DMS 273 (cell line): ENCODE measurements at regions not wholly inside any gene's neighbourhood (a gene's known extent, or its start where the extent isn't known, plus 50 kb on each side); places are given as distances from the start of the nearest gene placed in this dataset.

ENCODE experiments used
- DNase-seq: peaks from one replicate; lab custom pipeline; 2025; ENCODE audit not compliant: unreplicated experiment; lab: John Stamatoyannopoulos, UW

- no peak for DNase-seq
Measured at GRCh38 chr4:137754652-137755471, 222.6 kb upstream of the PCDH18 start.

- peak; percentile 7 for DNase-seq
Measured at GRCh38 chr4:137749466-137749865, 217.2 kb upstream of the PCDH18 start.

GRCh38 chr4:137748616-137749015 lies 216.3 kb upstream of the PCDH18 start:
- no peak for DNase-seq

GRCh38 chr4:137740141-137740540 lies 207.8 kb upstream of the PCDH18 start:
- no peak for DNase-seq

- DNase-seq = no peak
Measured at GRCh38 chr4:137739391-137739790, 207.1 kb upstream of the PCDH18 start.

- DNase-seq = no peak
Measured at GRCh38 chr4:137738375-137738990, 206.2 kb upstream of the PCDH18 start.

- DNase-seq = no peak
Measured at GRCh38 chr4:137735561-137736104, 203.3 kb upstream of the PCDH18 start.

GRCh38 chr4:137733174-137734141 lies 201.2 kb upstream of the PCDH18 start:
- peak; percentile 23 for DNase-seq

- DNase-seq = no peak
Measured at GRCh38 chr4:137722910-137723309, 190.6 kb upstream of the PCDH18 start.

- no peak for DNase-seq
Measured at GRCh38 chr4:137711502-137711901, 179.2 kb upstream of the PCDH18 start.

GRCh38 chr4:137707626-137708025 lies 175.3 kb upstream of the PCDH18 start:
- no peak for DNase-seq

GRCh38 chr4:137707102-137707620 lies 174.9 kb upstream of the PCDH18 start:
- DNase-seq = peak; percentile 1

GRCh38 chr4:137705171-137705783 lies 173.0 kb upstream of the PCDH18 start:
- DNase-seq = peak; percentile 22

- DNase-seq = peak; percentile 93
Measured at GRCh38 chr4:137703195-137703594, 170.9 kb upstream of the PCDH18 start.

- peak; percentile 7 for DNase-seq
Measured at GRCh38 chr4:137702512-137702911, 170.2 kb upstream of the PCDH18 start.

- no peak for DNase-seq
Measured at GRCh38 chr4:137701401-137701800, 169.1 kb upstream of the PCDH18 start.

GRCh38 chr4:137700751-137701150 lies 168.5 kb upstream of the PCDH18 start:
- no peak for DNase-seq

GRCh38 chr4:137700072-137700471 lies 167.8 kb upstream of the PCDH18 start:
- DNase-seq = peak; percentile 3

- DNase-seq = no peak
Measured at GRCh38 chr4:137694138-137694537, 161.8 kb upstream of the PCDH18 start.

GRCh38 chr4:137693641-137694040 lies 161.3 kb upstream of the PCDH18 start:
- no peak for DNase-seq
